Calu3 (cell line): ENCODE measurements at regions not wholly inside any gene's neighbourhood (a gene's known extent, or its start where the extent isn't known, plus 50 kb on each side); places are given as distances from the start of the nearest gene placed in this dataset.

Source experiments
- BruUV-seq: library from RNA; stranded (reverse); fragments of 400-500 nt; replicated peaks from 2 replicates; lab custom pipeline; 2021; lab: Mats Ljungman, UMichigan
- CTCF ChIA-PET: fragments of 300-600 bp; sonication (Branson Sonifier 250); formaldehyde crosslinking; loops from one replicate; lab custom pipeline; 2022; ENCODE audit warnings: antibody characterized with exemption; lab: Charles Lee
- DNase-seq: peaks from one replicate; pipeline ENCODE4 v3.0.0; 2022
- H3K27ac Mint-ChIP-seq: one replicate; pipeline ENCODE4 v1.8.0; 2022; ENCODE audit warnings: mixed read lengths; ENCODE audit not compliant: unreplicated experiment
- H3K27me3 Mint-ChIP-seq: one replicate; pipeline ENCODE4 v1.8.0; 2022; ENCODE audit warnings: mixed read lengths; ENCODE audit not compliant: unreplicated experiment
- H3K36me3 Mint-ChIP-seq: one replicate; pipeline ENCODE4 v1.8.0; 2022; ENCODE audit warnings: mild to moderate bottlenecking, moderate library complexity, mixed read lengths; ENCODE audit not compliant: insufficient read depth, unreplicated experiment
- H3K4me1 Mint-ChIP-seq: one replicate; pipeline ENCODE4 v1.8.0; 2022; ENCODE audit warnings: mild to moderate bottlenecking, low read depth, mixed read lengths; ENCODE audit not compliant: unreplicated experiment
- H3K4me3 Mint-ChIP-seq: one replicate; pipeline ENCODE4 v1.8.0; 2022; ENCODE audit warnings: mild to moderate bottlenecking, low read depth, moderate library complexity, mixed read lengths; ENCODE audit not compliant: unreplicated experiment
- H3K9me3 Mint-ChIP-seq: one replicate; pipeline ENCODE4 v1.8.0; 2022; ENCODE audit warnings: low read depth, mixed read lengths; ENCODE audit not compliant: unreplicated experiment
- CTCF ChIP-seq: fragments of 200-600 bp; IDR thresholded peaks from one replicate; pipeline ENCODE4 v1.8.0; 2022; ENCODE audit warnings: antibody characterized with exemption; ENCODE audit not compliant: unreplicated experiment
- intact Hi-C: fragments of 100-400 bp; cut with micrococcal nuclease; formaldehyde crosslinking; loops from one replicate; pipeline ENCODE4 v1.10.0; 2022; ENCODE audit not compliant: unreplicated experiment

- CTCF ChIA-PET = interaction anchor here (0.6 kb wide), 1 partner anchor 88 kb away, joined by 3 read pairs; no protein-coding TSS in a partner anchor
- H3K4me1 Mint-ChIP-seq = no peaks in the 10 kb centered on the region
- H3K27me3 Mint-ChIP-seq = no peaks in the 10 kb centered on the region
- H3K36me3 Mint-ChIP-seq = no peaks in the 10 kb centered on the region
- no peak for TF ChIP-seq CTCF
- H3K9me3 Mint-ChIP-seq = peaks cover 18% of the 10 kb centered on the region
- DNase-seq = no peak
- H3K4me3 Mint-ChIP-seq = no peak overlapping the region
- intact Hi-C loops = no loop called here
- no TSS peak for BruUV-seq
- no peak overlapping the region for H3K27ac Mint-ChIP-seq
Observed at GRCh38 chr20:39638731-39639130, 676.6 kb downstream of the DHX35 start.

GRCh38 chr20:39633689-39634088, 671.5 kb downstream of the DHX35 start:
- Mint-ChIP-seq H3K4me3 (no peak overlapping the region), H3K4me1 (no peaks in the 10 kb centered on the region), H3K27ac (no peak overlapping the region), H3K27me3 (no peaks in the 10 kb centered on the region), H3K9me3 (peaks cover 14% of the 10 kb centered on the region), H3K36me3 (no peaks in the 10 kb centered on the region)
- intact Hi-C loops = no loop called here
- CTCF ChIA-PET = no interaction called here
- no TSS peak for BruUV-seq
- no peak for TF ChIP-seq CTCF
- no peak for DNase-seq

DNA sequence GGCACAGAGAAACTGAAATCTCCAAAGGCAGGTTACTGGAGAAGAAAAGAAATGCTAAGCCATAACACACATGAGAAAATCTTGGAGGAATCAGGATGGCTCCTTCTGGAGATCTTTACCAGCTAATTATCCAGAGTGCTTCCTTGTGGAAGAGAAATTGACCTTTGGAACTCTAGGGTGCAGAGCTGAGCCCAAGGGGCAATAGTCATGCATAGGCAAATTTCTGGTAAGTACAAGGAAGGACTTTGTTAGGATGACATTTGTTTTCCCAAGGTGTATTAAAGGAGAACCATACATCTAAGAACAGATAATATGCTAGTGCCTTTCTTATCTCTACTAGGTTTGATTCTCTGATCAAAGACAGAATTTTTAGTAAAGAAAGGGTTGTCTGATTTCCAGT, 670.6 kb downstream of the DHX35 start:
- CTCF ChIA-PET = no interaction called here
- H3K27me3 Mint-ChIP-seq = no peaks in the 10 kb centered on the region
- intact Hi-C loops = no loop called here
- no peak for DNase-seq
- TF ChIP-seq CTCF = no peak
- peaks cover 13% of the 10 kb centered on the region for H3K9me3 Mint-ChIP-seq
- BruUV-seq = no TSS peak
- no peaks in the 10 kb centered on the region for H3K36me3 Mint-ChIP-seq
- no peak overlapping the region for H3K4me3 Mint-ChIP-seq
- no peaks in the 10 kb centered on the region for H3K4me1 Mint-ChIP-seq
- no peak overlapping the region for H3K27ac Mint-ChIP-seq

GRCh38 chr20:39632176-39632575, 670.0 kb downstream of the DHX35 start:
- TF ChIP-seq CTCF = no peak
- Mint-ChIP-seq H3K4me3 (no peak overlapping the region), H3K36me3 (no peaks in the 10 kb centered on the region), H3K27ac (no peak overlapping the region), H3K9me3 (peaks cover 11% of the 10 kb centered on the region), H3K27me3 (no peaks in the 10 kb centered on the region), H3K4me1 (no peaks in the 10 kb centered on the region)
- intact Hi-C loops = no loop called here
- no TSS peak for BruUV-seq
- no peak for DNase-seq
- CTCF ChIA-PET = no interaction called here

GRCh38 chr20:39631557-39631956, 669.4 kb downstream of the DHX35 start:
- intact Hi-C loops = no loop called here

More at GRCh38 chr20:39631557-39631956, 669.4 kb downstream of the DHX35 start:
- Mint-ChIP-seq H3K9me3 (peaks cover 10% of the 10 kb centered on the region), H3K27ac (no peak overlapping the region), H3K4me1 (no peaks in the 10 kb centered on the region), H3K27me3 (no peaks in the 10 kb centered on the region), H3K4me3 (no peak overlapping the region), H3K36me3 (no peaks in the 10 kb centered on the region)
- CTCF ChIA-PET = no interaction called here
- DNase-seq = no peak
- BruUV-seq = no TSS peak
- no peak for TF ChIP-seq CTCF
